GM23248 (cell line): ENCODE measurements at regions not wholly inside any gene's neighbourhood (a gene's known extent, or its start where the extent isn't known, plus 50 kb on each side); places are given as distances from the start of the nearest gene placed in this dataset.

ENCODE experiments used
- DNase-seq: peaks from one replicate; pipeline ENCODE4 v3.0.0-alpha.2; 2015
- H2AFZ ChIP-seq: fragments of 200-600 bp; sonication (generic); 2 replicates; pipeline ENCODE4 v1.6.1; 2016; ENCODE audit warnings: antibody characterized with exemption
- H3F3A ChIP-seq: fragments of 200-600 bp; sonication (generic); 2 replicates; pipeline ENCODE4 v1.6.1; 2016; ENCODE audit warnings: mild to moderate bottlenecking, antibody characterized with exemption, mixed run types; ENCODE audit not compliant: insufficient read depth
- H3K27ac ChIP-seq: fragments of 200-600 bp; sonication (generic); 2 replicates; pipeline ENCODE4 v1.5.1; 2016; ENCODE audit warnings: mild to moderate bottlenecking
- H3K27me3 ChIP-seq: fragments of 200-600 bp; sonication (generic); replicated peaks from 2 replicates; pipeline ENCODE4 v1.6.1; 2016; ENCODE audit warnings: mild to moderate bottlenecking; ENCODE audit not compliant: insufficient read depth
- H3K36me3 ChIP-seq: fragments of 200-600 bp; sonication (generic); 2 replicates; pipeline ENCODE4 v1.6.1; 2016; ENCODE audit warnings: low read depth, mild to moderate bottlenecking
- H3K4me1 ChIP-seq: fragments of 200-600 bp; sonication (generic); 2 replicates; pipeline ENCODE4 v1.6.1; 2016; ENCODE audit warnings: mild to moderate bottlenecking; ENCODE audit not compliant: insufficient read depth
- H3K4me2 ChIP-seq: fragments of 200-600 bp; sonication (generic); one replicate; pipeline ENCODE4 v1.6.1; 2016; ENCODE audit warnings: mild to moderate bottlenecking; ENCODE audit not compliant: unreplicated experiment
- H3K4me3 ChIP-seq: fragments of 200-600 bp; sonication (generic); 2 replicates; pipeline ENCODE4 v1.5.1; 2016; ENCODE audit warnings: mild to moderate bottlenecking
- H3K79me2 ChIP-seq: fragments of 200-600 bp; sonication (generic); 2 replicates; pipeline ENCODE4 v1.6.1; 2016; ENCODE audit warnings: mild to moderate bottlenecking; ENCODE audit not compliant: insufficient read depth
- H3K9ac ChIP-seq: fragments of 200-600 bp; sonication (generic); 2 replicates; pipeline ENCODE4 v1.6.1; 2016; ENCODE audit warnings: mild to moderate bottlenecking
- H3K9me2 ChIP-seq: fragments of 200-600 bp; sonication (generic); 2 replicates; pipeline ENCODE4 v1.6.1; 2016; ENCODE audit warnings: mixed run types, mild to moderate bottlenecking, moderate library complexity; ENCODE audit not compliant: insufficient read depth
- H3K9me3 ChIP-seq: fragments of 200-600 bp; sonication (generic); one replicate; pipeline ENCODE4 v1.6.1; 2017; ENCODE audit warnings: low read depth
- H4K20me1 ChIP-seq: fragments of 200-600 bp; sonication (generic); 2 replicates; pipeline ENCODE4 v1.6.0; 2016; ENCODE audit not compliant: insufficient read depth
- EZH2 ChIP-seq: fragments of 200-600 bp; sonication (generic); IDR thresholded peaks from 2 replicates; pipeline ENCODE4 v1.6.1; 2018; ENCODE audit warnings: antibody characterized with exemption, mild to moderate bottlenecking; ENCODE audit not compliant: insufficient read depth, poor library complexity, severe bottlenecking
- EZH2phosphoT487 ChIP-seq: fragments of 200-600 bp; sonication (generic); IDR thresholded peaks from 2 replicates; pipeline ENCODE4 v1.6.1; 2018; ENCODE audit warnings: antibody characterized with exemption, moderate library complexity, mild to moderate bottlenecking, low read depth; ENCODE audit not compliant: insufficient read depth
- WGBS, 2 experiments: methylation state at CpG; one replicate each; pipeline ENCODE4 v1.1.6; 2015 to 2017; ENCODE audit warnings: low lambda C conversion rate in 2 of 2, low coverage in 1 of 2; ENCODE audit errors: missing lambda C conversion rate in 2 of 2; 5-methylcytosine and 5-hydroxymethylcytosine counted together
- in situ Hi-C: fragments of 300-500 bp; cut with MboI; formaldehyde crosslinking; loops from 2 replicates; pipeline ENCODE4 v1.15.0; 2020

GRCh38 chr18:71134122-71134521 lies 845.3 kb downstream of the SOCS6 start:
- H3K27me3 ChIP-seq, result no peaks in the 10 kb centered on the region

GRCh38 chr18:71131918-71132317 lies 843.1 kb downstream of the SOCS6 start:
- no peak for DNase-seq
- H3K9ac ChIP-seq, result no peak overlapping the region
- H3K27me3 ChIP-seq, result no peaks in the 10 kb centered on the region
- H3K9me3 ChIP-seq, result no peaks in the 10 kb centered on the region
- no peak for TF ChIP-seq EZH2phosphoT487
- TF ChIP-seq EZH2, result no peak
- H3K4me1 ChIP-seq, result no peaks in the 10 kb centered on the region
- H3K9me2 ChIP-seq, result no peaks in the 10 kb centered on the region; the same call in 1 of the 2 replicates
- H3K79me2 ChIP-seq, result no peaks in the 10 kb centered on the region
- no peaks in the 10 kb centered on the region for H4K20me1 ChIP-seq
- no peak overlapping the region for H3K27ac ChIP-seq
- no peak overlapping the region for H3K4me2 ChIP-seq
- H3K36me3 ChIP-seq, result no peaks in the 10 kb centered on the region
- no peaks in the 10 kb centered on the region for H3F3A ChIP-seq
- in situ Hi-C loops, result no loop called here
- WGBS, 2 experiments, result 58 to 59% methylated on average over 12 of the region's 12 CpGs
- H2AFZ ChIP-seq, result no peak overlapping the region
- no peak overlapping the region for H3K4me3 ChIP-seq

More at GRCh38 chr18:71134122-71134521, 845.3 kb downstream of the SOCS6 start:
- Histone ChIP-seq H3K27ac (no peak overlapping the region), H3K4me3 (no peak overlapping the region), H4K20me1 (no peaks in the 10 kb centered on the region), H3F3A (no peaks in the 10 kb centered on the region), H3K9me2 (no peaks in the 10 kb centered on the region; the same call in 1 of the 2 replicates), H3K4me2 (no peak overlapping the region), H3K9ac (no peak overlapping the region), H3K4me1 (no peaks in the 10 kb centered on the region), H3K36me3 (no peaks in the 10 kb centered on the region), H2AFZ (no peak overlapping the region), H3K79me2 (no peaks in the 10 kb centered on the region), H3K9me3 (no peaks in the 10 kb centered on the region)
- WGBS, 2 experiments, result 21 to 22% methylated on average over 4 of the region's 4 CpGs
- no peak for TF ChIP-seq EZH2phosphoT487
- no peak for TF ChIP-seq EZH2
- no peak for DNase-seq
- in situ Hi-C loops, result no loop called here

- H2AFZ ChIP-seq, result no peak overlapping the region
- H3F3A ChIP-seq, result no peaks in the 10 kb centered on the region
- in situ Hi-C loops, result no loop called here
- TF ChIP-seq EZH2 (no peak), EZH2phosphoT487 (no peak)
- H4K20me1 ChIP-seq, result no peaks in the 10 kb centered on the region
- H3K36me3 ChIP-seq, result no peaks in the 10 kb centered on the region
- H3K27ac ChIP-seq, result no peak overlapping the region
- no peak for DNase-seq
- no peak overlapping the region for H3K4me2 ChIP-seq
- no peaks in the 10 kb centered on the region for H3K4me1 ChIP-seq
- no peaks in the 10 kb centered on the region for H3K9me3 ChIP-seq
- no peak overlapping the region for H3K4me3 ChIP-seq
- no peaks in the 10 kb centered on the region for H3K79me2 ChIP-seq
- H3K9me2 ChIP-seq, result no peaks in the 10 kb centered on the region; the same call in 1 of the 2 replicates
- no peaks in the 10 kb centered on the region for H3K27me3 ChIP-seq
- WGBS, 2 experiments, result 37 to 41% methylated on average over 6 of the region's 6 CpGs
- H3K9ac ChIP-seq, result no peak overlapping the region
Measured at GRCh38 chr18:71130351-71130750, 841.5 kb downstream of the SOCS6 start.

GRCh38 chr18:71125581-71125980 lies 836.7 kb downstream of the SOCS6 start:
- no peaks in the 10 kb centered on the region for H4K20me1 ChIP-seq
- no peaks in the 10 kb centered on the region for H3K4me1 ChIP-seq
- H3K36me3 ChIP-seq, result no peaks in the 10 kb centered on the region
- no peaks in the 10 kb centered on the region for H3K27me3 ChIP-seq
- WGBS, 2 experiments, result 15 to 38% methylated on average over 2 of the region's 2 CpGs
- no peak overlapping the region for H3K9ac ChIP-seq
- no peak overlapping the region for H3K4me3 ChIP-seq
- H3K79me2 ChIP-seq, result no peaks in the 10 kb centered on the region
- no peaks in the 10 kb centered on the region for H3K9me2 ChIP-seq
- in situ Hi-C loops, result no loop called here
- no peak overlapping the region for H3K27ac ChIP-seq
- no peak overlapping the region for H3K4me2 ChIP-seq
- no peak overlapping the region for H2AFZ ChIP-seq
- no peak for DNase-seq
- TF ChIP-seq EZH2phosphoT487, result no peak
- TF ChIP-seq EZH2, result no peak
- no peaks in the 10 kb centered on the region for H3K9me3 ChIP-seq
- no peaks in the 10 kb centered on the region for H3F3A ChIP-seq

GRCh38 chr18:71116535-71116934 lies 827.7 kb downstream of the SOCS6 start:
- H3K4me2 ChIP-seq, result no peak overlapping the region
- DNase-seq, result no peak
- in situ Hi-C loops, result no loop called here

More at GRCh38 chr18:71116535-71116934, 827.7 kb downstream of the SOCS6 start:
- Histone ChIP-seq H3K36me3 (no peaks in the 10 kb centered on the region), H2AFZ (no peak overlapping the region), H3F3A (no peaks in the 10 kb centered on the region), H3K79me2 (no peaks in the 10 kb centered on the region), H3K27me3 (no peaks in the 10 kb centered on the region), H3K9ac (no peak overlapping the region), H4K20me1 (no peaks in the 10 kb centered on the region), H3K4me3 (no peak overlapping the region), H3K4me1 (no peaks in the 10 kb centered on the region), H3K9me3 (no peaks in the 10 kb centered on the region), H3K27ac (no peak overlapping the region), H3K9me2 (no peaks in the 10 kb centered on the region)
- WGBS, 2 experiments, result 12 to 19% methylated on average over 4 of the region's 4 CpGs
- TF ChIP-seq EZH2, result no peak
- TF ChIP-seq EZH2phosphoT487, result no peak
